ENCODE measurements at regions not wholly inside any gene's neighbourhood (a gene's known extent, or its start where the extent isn't known, plus 50 kb on each side); places are given as distances from the start of the nearest gene placed in this dataset.

- Histone ChIP-seq H3K9ac (ENCODE audit: low read length) (no peak overlapping the region), H3K79me2 (ENCODE audit: insufficient read depth, low read length) (no peaks in the 10 kb centered on the region), H4K20me1 (ENCODE audit: low read depth, low read length) (no peaks in the 10 kb centered on the region), H3K4me3 (ENCODE audit: insufficient read depth, low read length, poor library complexity, severe bottlenecking) (no peak overlapping the region), H3K36me3 (ENCODE audit: low read length) (no peaks in the 10 kb centered on the region), H3K9me3 (ENCODE audit: insufficient read depth, low read length) (no peaks in the 10 kb centered on the region), H3K4me2 (ENCODE audit: low read depth, low read length, poor library complexity, severe bottlenecking) (no peak overlapping the region), H3K27me3 (ENCODE audit: low read length) (no peaks in the 10 kb centered on the region), H2AFZ (ENCODE audit: low read depth, low read length, severe bottlenecking) (no peak overlapping the region), H3K27ac (ENCODE audit: low read depth, low read length) (no peak overlapping the region), H3K9me2 (replicated peaks; ENCODE audit: insufficient read depth, low read length) (no peaks in the 10 kb centered on the region), H3F3A (ENCODE audit: insufficient read depth) (no peaks in the 10 kb centered on the region)
- TF ChIP-seq EZH2phosphoT487 (conservative IDR thresholded peaks at IDR 0.05; ENCODE audit: low read length) (no peak), CTCF (IDR thresholded peaks at IDR 0.05; ENCODE audit: insufficient read depth, low read length, poor library complexity, severe bottlenecking) (no peak)
Measured at GRCh38 chr16:22668318-22668717, 145.6 kb upstream of the HS3ST2 start.

GRCh38 chr16:22670044-22670536 is 143.9 kb upstream of the HS3ST2 start:
- Histone ChIP-seq H3K36me3 (ENCODE audit: low read length) (no peaks in the 10 kb centered on the region), H3K27me3 (ENCODE audit: low read length) (no peaks in the 10 kb centered on the region), H3K9ac (ENCODE audit: low read length) (no peak overlapping the region), H3K9me2 (replicated peaks; ENCODE audit: insufficient read depth, low read length) (no peaks in the 10 kb centered on the region), H2AFZ (ENCODE audit: low read depth, low read length, severe bottlenecking) (peak overlapping the region; percentile 44), H3K4me3 (ENCODE audit: insufficient read depth, low read length, poor library complexity, severe bottlenecking) (no peak overlapping the region), H3K27ac (ENCODE audit: low read depth, low read length) (no peak overlapping the region), H3F3A (ENCODE audit: insufficient read depth) (no peaks in the 10 kb centered on the region), H3K9me3 (ENCODE audit: insufficient read depth, low read length) (no peaks in the 10 kb centered on the region), H3K79me2 (ENCODE audit: insufficient read depth, low read length) (no peaks in the 10 kb centered on the region), H4K20me1 (ENCODE audit: low read depth, low read length) (no peaks in the 10 kb centered on the region), H3K4me2 (ENCODE audit: low read depth, low read length, poor library complexity, severe bottlenecking) (peak overlapping the region; percentile 25)
- TF ChIP-seq CTCF (IDR thresholded peaks at IDR 0.05; ENCODE audit: insufficient read depth, low read length, poor library complexity, severe bottlenecking) (no peak), EZH2phosphoT487 (conservative IDR thresholded peaks at IDR 0.05; ENCODE audit: low read length) (no peak)

GRCh38 chr16:22670551-22671041 is 143.4 kb upstream of the HS3ST2 start:
- H3F3A ChIP-seq (ENCODE audit: insufficient read depth): no peaks in the 10 kb centered on the region
- peak overlapping the region; percentile 0 for H3K4me3 ChIP-seq (ENCODE audit: insufficient read depth, low read length, poor library complexity, severe bottlenecking)
- no peaks in the 10 kb centered on the region for H3K27me3 ChIP-seq (ENCODE audit: low read length)
- H3K9me3 ChIP-seq (ENCODE audit: insufficient read depth, low read length): no peaks in the 10 kb centered on the region
- no peak overlapping the region for H3K9ac ChIP-seq (ENCODE audit: low read length)
- no peaks in the 10 kb centered on the region for H3K79me2 ChIP-seq (ENCODE audit: insufficient read depth, low read length)
- no peaks in the 10 kb centered on the region for H3K36me3 ChIP-seq (ENCODE audit: low read length)
- H3K9me2 ChIP-seq (replicated peaks; ENCODE audit: insufficient read depth, low read length): no peaks in the 10 kb centered on the region
- TF ChIP-seq CTCF (IDR thresholded peaks at IDR 0.05; ENCODE audit: insufficient read depth, low read length, poor library complexity, severe bottlenecking) (no peak), EZH2phosphoT487 (conservative IDR thresholded peaks at IDR 0.05; ENCODE audit: low read length) (no peak)
- no peak overlapping the region for H3K27ac ChIP-seq (ENCODE audit: low read depth, low read length)
- H2AFZ ChIP-seq (ENCODE audit: low read depth, low read length, severe bottlenecking): peak overlapping the region; percentile 44
- H4K20me1 ChIP-seq (ENCODE audit: low read depth, low read length): no peaks in the 10 kb centered on the region
- H3K4me2 ChIP-seq (ENCODE audit: low read depth, low read length, poor library complexity, severe bottlenecking): peak overlapping the region; percentile 25
